SK-N-SH (cell line): ENCODE measurements at regions not wholly inside any gene's neighbourhood (a gene's known extent, or its start where the extent isn't known, plus 50 kb on each side); places are given as distances from the start of the nearest gene placed in this dataset.

Experiments used
- FOXM1 ChIP-seq: IDR thresholded peaks from 2 replicates; pipeline ENCODE4 v1.4.0; 2012; ENCODE audit warnings: low read depth, mild to moderate bottlenecking
- GABPA ChIP-seq: IDR thresholded peaks from 2 replicates; pipeline ENCODE4 v1.4.0; 2012; ENCODE audit warnings: low read depth, mild to moderate bottlenecking
- MXI1 ChIP-seq: IDR thresholded peaks from 2 replicates; pipeline ENCODE4 v1.6.1; 2012; ENCODE audit warnings: mild to moderate bottlenecking, low read depth, low read length, improper control_type of control experiment
- NFIC ChIP-seq: IDR thresholded peaks from 2 replicates; pipeline ENCODE4 v1.4.0; 2012; ENCODE audit warnings: borderline replicate concordance
- RFX5 ChIP-seq: IDR thresholded peaks from 2 replicates; pipeline ENCODE4 v1.6.1; 2012; ENCODE audit warnings: mild to moderate bottlenecking, improper control_type of control experiment, low read length
- SIN3A ChIP-seq: IDR thresholded peaks from 2 replicates; pipeline ENCODE4 v1.6.1; 2012; ENCODE audit warnings: low read depth, mild to moderate bottlenecking, low read length, moderate library complexity, borderline replicate concordance
- TF ChIP-seq, protein P1 (sequence below): fragments of 200-600 bp; sonication (generic); IDR thresholded peaks from 2 replicates; pipeline ENCODE4 v1.6.1; 2017; ENCODE audit warnings: antibody characterized with exemption, mild to moderate bottlenecking, moderate library complexity
- TF ChIP-seq, protein P2 (sequence below): IDR thresholded peaks from 2 replicates; pipeline ENCODE4 v1.4.0; 2012; ENCODE audit warnings: low read depth
- TF ChIP-seq, protein P3 (sequence below): IDR thresholded peaks from 2 replicates; pipeline ENCODE4 v1.6.1; 2012; ENCODE audit warnings: mild to moderate bottlenecking, low read depth, low read length, moderate library complexity

DNA sequence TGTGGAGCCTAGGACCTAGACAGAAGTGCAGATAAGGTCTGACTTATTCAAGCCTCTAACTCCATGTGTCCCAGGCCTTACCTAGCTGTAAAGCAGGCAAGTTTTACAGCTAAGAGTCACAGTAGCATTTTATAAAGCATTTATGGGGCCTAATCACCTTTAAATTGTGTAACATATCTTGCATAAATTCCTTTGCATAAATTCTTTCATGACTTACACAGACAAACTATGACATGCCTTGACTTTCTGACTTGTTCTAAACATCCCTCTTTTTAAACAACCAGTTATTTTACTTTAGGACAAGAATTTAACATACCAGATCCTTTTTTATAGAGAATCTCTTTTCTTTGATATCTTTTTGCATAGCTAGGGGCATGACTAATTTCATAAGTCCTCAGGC, 1257.8 kb upstream of the NRXN1 start:
- no peak for TF ChIP-seq SIN3A
- no peak for TF ChIP-seq RFX5
- TF ChIP-seq, protein P1, sequence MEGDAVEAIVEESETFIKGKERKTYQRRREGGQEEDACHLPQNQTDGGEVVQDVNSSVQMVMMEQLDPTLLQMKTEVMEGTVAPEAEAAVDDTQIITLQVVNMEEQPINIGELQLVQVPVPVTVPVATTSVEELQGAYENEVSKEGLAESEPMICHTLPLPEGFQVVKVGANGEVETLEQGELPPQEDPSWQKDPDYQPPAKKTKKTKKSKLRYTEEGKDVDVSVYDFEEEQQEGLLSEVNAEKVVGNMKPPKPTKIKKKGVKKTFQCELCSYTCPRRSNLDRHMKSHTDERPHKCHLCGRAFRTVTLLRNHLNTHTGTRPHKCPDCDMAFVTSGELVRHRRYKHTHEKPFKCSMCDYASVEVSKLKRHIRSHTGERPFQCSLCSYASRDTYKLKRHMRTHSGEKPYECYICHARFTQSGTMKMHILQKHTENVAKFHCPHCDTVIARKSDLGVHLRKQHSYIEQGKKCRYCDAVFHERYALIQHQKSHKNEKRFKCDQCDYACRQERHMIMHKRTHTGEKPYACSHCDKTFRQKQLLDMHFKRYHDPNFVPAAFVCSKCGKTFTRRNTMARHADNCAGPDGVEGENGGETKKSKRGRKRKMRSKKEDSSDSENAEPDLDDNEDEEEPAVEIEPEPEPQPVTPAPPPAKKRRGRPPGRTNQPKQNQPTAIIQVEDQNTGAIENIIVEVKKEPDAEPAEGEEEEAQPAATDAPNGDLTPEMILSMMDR = no peak
- no peak for TF ChIP-seq GABPA
- TF ChIP-seq, protein P2, sequence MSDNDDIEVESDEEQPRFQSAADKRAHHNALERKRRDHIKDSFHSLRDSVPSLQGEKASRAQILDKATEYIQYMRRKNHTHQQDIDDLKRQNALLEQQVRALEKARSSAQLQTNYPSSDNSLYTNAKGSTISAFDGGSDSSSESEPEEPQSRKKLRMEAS = no peak
- TF ChIP-seq NFIC = no peak
- TF ChIP-seq, protein P3, sequence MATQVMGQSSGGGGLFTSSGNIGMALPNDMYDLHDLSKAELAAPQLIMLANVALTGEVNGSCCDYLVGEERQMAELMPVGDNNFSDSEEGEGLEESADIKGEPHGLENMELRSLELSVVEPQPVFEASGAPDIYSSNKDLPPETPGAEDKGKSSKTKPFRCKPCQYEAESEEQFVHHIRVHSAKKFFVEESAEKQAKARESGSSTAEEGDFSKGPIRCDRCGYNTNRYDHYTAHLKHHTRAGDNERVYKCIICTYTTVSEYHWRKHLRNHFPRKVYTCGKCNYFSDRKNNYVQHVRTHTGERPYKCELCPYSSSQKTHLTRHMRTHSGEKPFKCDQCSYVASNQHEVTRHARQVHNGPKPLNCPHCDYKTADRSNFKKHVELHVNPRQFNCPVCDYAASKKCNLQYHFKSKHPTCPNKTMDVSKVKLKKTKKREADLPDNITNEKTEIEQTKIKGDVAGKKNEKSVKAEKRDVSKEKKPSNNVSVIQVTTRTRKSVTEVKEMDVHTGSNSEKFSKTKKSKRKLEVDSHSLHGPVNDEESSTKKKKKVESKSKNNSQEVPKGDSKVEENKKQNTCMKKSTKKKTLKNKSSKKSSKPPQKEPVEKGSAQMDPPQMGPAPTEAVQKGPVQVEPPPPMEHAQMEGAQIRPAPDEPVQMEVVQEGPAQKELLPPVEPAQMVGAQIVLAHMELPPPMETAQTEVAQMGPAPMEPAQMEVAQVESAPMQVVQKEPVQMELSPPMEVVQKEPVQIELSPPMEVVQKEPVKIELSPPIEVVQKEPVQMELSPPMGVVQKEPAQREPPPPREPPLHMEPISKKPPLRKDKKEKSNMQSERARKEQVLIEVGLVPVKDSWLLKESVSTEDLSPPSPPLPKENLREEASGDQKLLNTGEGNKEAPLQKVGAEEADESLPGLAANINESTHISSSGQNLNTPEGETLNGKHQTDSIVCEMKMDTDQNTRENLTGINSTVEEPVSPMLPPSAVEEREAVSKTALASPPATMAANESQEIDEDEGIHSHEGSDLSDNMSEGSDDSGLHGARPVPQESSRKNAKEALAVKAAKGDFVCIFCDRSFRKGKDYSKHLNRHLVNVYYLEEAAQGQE = no peak
- no peak for TF ChIP-seq FOXM1
- TF ChIP-seq MXI1 = no peak
